CD14-positive monocyte (primary cell): ENCODE measurements at regions not wholly inside any gene's neighbourhood (a gene's known extent, or its start where the extent isn't known, plus 50 kb on each side); places are given as distances from the start of the nearest gene placed in this dataset.

Source experiments
- DNase-seq, 3 donors: peaks; one replicate each; pipeline ENCODE4 v3.0.0-alpha.2; 2011 to 2022
- H2AFZ ChIP-seq: 2 replicates; pipeline ENCODE4 v1.6.0; 2012; ENCODE audit warnings: mild to moderate bottlenecking, low read depth, low read length, inconsistent platforms; ENCODE audit not compliant: insufficient read depth, poor library complexity, severe bottlenecking
- H3K27ac ChIP-seq, 2 donors: 1 replicate in 1 of 2; 2 replicates in 1 of 2; pipeline ENCODE4 v1.5.1; 2012 to 2013; ENCODE audit warnings: low read length in 2 of 2, control low read depth in 1 of 2, inconsistent platforms in 1 of 2, low read depth in 1 of 2, mild to moderate bottlenecking in 1 of 2
- H3K27me3 ChIP-seq, 2 donors: one replicate each; pipeline versions ENCODE4 v1.6.0 to v1.6.1; 2011 to 2013; ENCODE audit warnings: low read length in 2 of 2; ENCODE audit not compliant: control insufficient read depth in 2 of 2, insufficient read depth in 2 of 2
- H3K36me3 ChIP-seq, 2 donors: replicated peaks in 1 of 2; 1 replicate in 1 of 2; 2 replicates in 1 of 2; pipeline versions ENCODE4 v1.5.1 to v1.6.1; 2012 to 2013; ENCODE audit warnings: low read length in 2 of 2, control low read depth in 1 of 2, inconsistent platforms in 1 of 2, mild to moderate bottlenecking in 1 of 2; ENCODE audit not compliant: insufficient read depth in 2 of 2, control insufficient read depth in 1 of 2
- H3K4me1 ChIP-seq, 2 donors: 1 replicate in 1 of 2; 2 replicates in 1 of 2; pipeline versions ENCODE4 v1.5.1 to v1.6.1; 2012 to 2013; ENCODE audit warnings: low read length in 2 of 2, control low read depth in 1 of 2, inconsistent platforms in 1 of 2, mild to moderate bottlenecking in 1 of 2, moderate library complexity in 1 of 2; ENCODE audit not compliant: insufficient read depth in 2 of 2, control insufficient read depth in 1 of 2
- H3K4me2 ChIP-seq: replicated peaks from 2 replicates; pipeline ENCODE3; 2012; ENCODE audit warnings: low read length, moderate library complexity, mild to moderate bottlenecking; ENCODE audit not compliant: poor library complexity, severe bottlenecking; ENCODE audit errors: extremely low read depth
- H3K4me3 ChIP-seq, 3 experiments: fragments of 200-600 bp in 1 of 3; sonication (generic) in 1 of 3; replicated peaks in 1 of 3; 1 replicate in 2 of 3; 2 replicates in 1 of 3; pipeline ENCODE4 v1.5.1; 2011 to 2013; ENCODE audit warnings: low read length in 3 of 3, mild to moderate bottlenecking in 3 of 3, control low read depth in 2 of 3, low read depth in 2 of 3, inconsistent platforms in 1 of 3, moderate library complexity in 1 of 3
- H3K79me2 ChIP-seq: 2 replicates; pipeline ENCODE4 v1.6.0; 2012; ENCODE audit warnings: mild to moderate bottlenecking, control low read depth, inconsistent platforms, low read length, moderate library complexity; ENCODE audit not compliant: insufficient read depth
- H3K9ac ChIP-seq: 2 replicates; pipeline ENCODE4 v1.6.0; 2017; ENCODE audit warnings: low read length, mild to moderate bottlenecking; ENCODE audit not compliant: insufficient read depth, poor library complexity, severe bottlenecking
- H3K9me3 ChIP-seq, 2 donors: replicated peaks in 1 of 2; 1 replicate in 1 of 2; 2 replicates in 1 of 2; pipeline versions ENCODE4 v1.5.1 to v1.6.1; 2012 to 2013; ENCODE audit warnings: low read length in 2 of 2, control low read depth in 1 of 2; ENCODE audit not compliant: control insufficient read depth in 1 of 2, insufficient read depth in 1 of 2
- H4K20me1 ChIP-seq: 2 replicates; pipeline ENCODE4 v1.6.0; 2012; ENCODE audit warnings: mild to moderate bottlenecking, low read length, control low read depth, moderate library complexity; ENCODE audit not compliant: insufficient read depth
- H3K27ac Mint-ChIP-seq, 7 donors: one replicate each; pipeline ENCODE4 v1.8.0; 2020; ENCODE audit warnings: mild to moderate bottlenecking in 7 of 7, mixed read lengths in 7 of 7, moderate library complexity in 6 of 7, inconsistent platforms in 2 of 7
- H3K27me3 Mint-ChIP-seq, 3 donors: one replicate each; pipeline ENCODE4 v1.8.0; 2021 to 2022; ENCODE audit warnings: low read depth in 3 of 3, mild to moderate bottlenecking in 3 of 3, mixed read lengths in 3 of 3, moderate library complexity in 3 of 3, inconsistent platforms in 1 of 3
- H3K36me3 Mint-ChIP-seq, 2 donors: one replicate each; pipeline ENCODE4 v1.8.0; 2020; ENCODE audit warnings: mixed read lengths in 2 of 2, inconsistent platforms in 1 of 2, mild to moderate bottlenecking in 1 of 2
- H3K4me1 Mint-ChIP-seq: one replicate; pipeline ENCODE4 v1.8.0; 2020; ENCODE audit warnings: mild to moderate bottlenecking, mixed read lengths
- H3K4me3 Mint-ChIP-seq, 2 donors: one replicate each; pipeline ENCODE4 v1.8.0; 2020; ENCODE audit warnings: mild to moderate bottlenecking in 2 of 2, mixed read lengths in 2 of 2, moderate library complexity in 1 of 2
- H3K9me3 Mint-ChIP-seq, 7 donors: one replicate each; pipeline ENCODE4 v1.8.0; 2020 to 2022; ENCODE audit warnings: mixed read lengths in 7 of 7, mild to moderate bottlenecking in 6 of 7, moderate library complexity in 6 of 7, inconsistent platforms in 2 of 7
- CTCF ChIP-seq: fragments of 200-600 bp; IDR thresholded peaks from one replicate; pipeline ENCODE4 v1.8.0; 2022; ENCODE audit warnings: antibody characterized with exemption, mild to moderate bottlenecking
- WGBS: methylation state at CpG from one replicate; pipeline ENCODE4 v1.1.5; 2013; ENCODE audit warnings: missing lambda C conversion rate; ENCODE audit not compliant: insufficient coverage; 5-methylcytosine and 5-hydroxymethylcytosine counted together
- intact Hi-C, 2 donors: fragments of 100-400 bp; cut with micrococcal nuclease; formaldehyde crosslinking; loops; one replicate each; pipeline versions ENCODE4 v1.15.0 to v1.15.1; 2023

- no peak overlapping the region for H3K27ac Mint-ChIP-seq
- peaks cover 7 to 16% (median 13%) of the 10 kb centered on the region in 3 donors for H3K27me3 Mint-ChIP-seq
- no peak for TF ChIP-seq CTCF
- no peaks in the 10 kb centered on the region for H3K9me3 ChIP-seq
- no CpG with 5 or more reads among the region's 2 CpGs for WGBS
- no peaks in the 10 kb centered on the region for H3K36me3 Mint-ChIP-seq
- no peak for DNase-seq
- H3K4me1 ChIP-seq: no peaks in the 10 kb centered on the region
- H3K9me3 Mint-ChIP-seq: peaks cover 0 to 5% (median 2%) of the 10 kb centered on the region in 7 donors
- intact Hi-C loops: no loop called here
- no peak overlapping the region for H3K9ac ChIP-seq
- no peaks in the 10 kb centered on the region for H3K4me1 Mint-ChIP-seq
- H3K4me3 Mint-ChIP-seq: no peak overlapping the region
- H3K27ac ChIP-seq: no peak overlapping the region
- no peaks in the 10 kb centered on the region for H4K20me1 ChIP-seq
- no peak overlapping the region for H3K4me2 ChIP-seq
- no peaks in the 10 kb centered on the region for H3K79me2 ChIP-seq
- peaks cover 4 to 15% of the 10 kb centered on the region in 2 donors for H3K27me3 ChIP-seq
- H3K4me3 ChIP-seq: no peak overlapping the region
- H2AFZ ChIP-seq: no peak overlapping the region
- H3K36me3 ChIP-seq: no peaks in the 10 kb centered on the region
These were observed 65.8 kb upstream of the TOP3B start for GRCh38 chr22:22048318-22048942.

GRCh38 chr22:22047776-22048175 lies 65.2 kb upstream of the TOP3B start:
- no peak overlapping the region for H3K27ac Mint-ChIP-seq
- Histone ChIP-seq H3K4me2 (no peak overlapping the region), H3K4me1 (no peaks in the 10 kb centered on the region), H3K36me3 (no peaks in the 10 kb centered on the region), H2AFZ (no peak overlapping the region), H3K27ac (no peak overlapping the region), H3K79me2 (no peaks in the 10 kb centered on the region), H3K9me3 (no peaks in the 10 kb centered on the region), H4K20me1 (no peaks in the 10 kb centered on the region), H3K9ac (no peak overlapping the region), H3K27me3 (peaks cover 4 to 15% of the 10 kb centered on the region in 2 donors), H3K4me3 (no peak overlapping the region)
- WGBS: no CpG with 5 or more reads among the region's 4 CpGs
- H3K4me1 Mint-ChIP-seq: no peaks in the 10 kb centered on the region
- peaks cover 7 to 16% (median 13%) of the 10 kb centered on the region in 3 donors for H3K27me3 Mint-ChIP-seq
- no peak overlapping the region for H3K4me3 Mint-ChIP-seq
- no peaks in the 10 kb centered on the region for H3K36me3 Mint-ChIP-seq
- intact Hi-C loops: no loop called here
- DNase-seq: no peak
- TF ChIP-seq CTCF: no peak
- peaks cover 0 to 5% (median 2%) of the 10 kb centered on the region in 7 donors for H3K9me3 Mint-ChIP-seq
